Upper lobe of right lung (tissue), 1 donor: ENCODE measurements at regions not wholly inside any gene's neighbourhood (a gene's known extent, or its start where the extent isn't known, plus 50 kb on each side); places are given as distances from the start of the nearest gene placed in this dataset.
"Not testable (repeated sequence)": the region's sequence is repeated elsewhere in the genome, so short reads cannot be mapped to it uniquely, and the experiment has no call there.

Experiments
- ATAC-seq: fragments of 200-7000 bp; cut with Tn5 transposase; one replicate; pipeline ENCODE4 v1.9.1; 2020; ENCODE audit warnings: mild to moderate bottlenecking, moderate library complexity
- DNase-seq: peaks from one replicate; pipeline ENCODE4 v3.0.0-alpha.2; 2020
- H3K27ac ChIP-seq: fragments of 200-600 bp; one replicate; pipeline ENCODE4 v1.8.0; 2022
- H3K27me3 ChIP-seq: fragments of 200-600 bp; one replicate; pipeline ENCODE4 v1.8.0; 2022; ENCODE audit warnings: mild to moderate bottlenecking
- H3K36me3 ChIP-seq: fragments of 200-600 bp; one replicate; pipeline ENCODE4 v1.8.0; 2022
- H3K4me1 ChIP-seq: fragments of 200-600 bp; one replicate; pipeline ENCODE4 v1.8.0; 2022
- H3K4me3 ChIP-seq: fragments of 200-600 bp; one replicate; pipeline ENCODE4 v1.8.0; 2022; ENCODE audit warnings: mild to moderate bottlenecking
- H3K9me3 ChIP-seq: fragments of 200-600 bp; one replicate; pipeline ENCODE4 v1.8.0; 2022
- intact Hi-C: fragments of 100-400 bp; cut with DNase I; formaldehyde crosslinking; loops from one replicate; pipeline ENCODE4 v1.11.0; 2022
- TF ChIP-seq, protein P1 (sequence below): fragments of 200-600 bp; IDR thresholded peaks from one replicate; pipeline ENCODE4 v1.8.0; 2022; ENCODE audit warnings: antibody characterized with exemption
- donor health status: DM: no; HTN: yes; CAD: no; lungs with severe emphysema.

DNA sequence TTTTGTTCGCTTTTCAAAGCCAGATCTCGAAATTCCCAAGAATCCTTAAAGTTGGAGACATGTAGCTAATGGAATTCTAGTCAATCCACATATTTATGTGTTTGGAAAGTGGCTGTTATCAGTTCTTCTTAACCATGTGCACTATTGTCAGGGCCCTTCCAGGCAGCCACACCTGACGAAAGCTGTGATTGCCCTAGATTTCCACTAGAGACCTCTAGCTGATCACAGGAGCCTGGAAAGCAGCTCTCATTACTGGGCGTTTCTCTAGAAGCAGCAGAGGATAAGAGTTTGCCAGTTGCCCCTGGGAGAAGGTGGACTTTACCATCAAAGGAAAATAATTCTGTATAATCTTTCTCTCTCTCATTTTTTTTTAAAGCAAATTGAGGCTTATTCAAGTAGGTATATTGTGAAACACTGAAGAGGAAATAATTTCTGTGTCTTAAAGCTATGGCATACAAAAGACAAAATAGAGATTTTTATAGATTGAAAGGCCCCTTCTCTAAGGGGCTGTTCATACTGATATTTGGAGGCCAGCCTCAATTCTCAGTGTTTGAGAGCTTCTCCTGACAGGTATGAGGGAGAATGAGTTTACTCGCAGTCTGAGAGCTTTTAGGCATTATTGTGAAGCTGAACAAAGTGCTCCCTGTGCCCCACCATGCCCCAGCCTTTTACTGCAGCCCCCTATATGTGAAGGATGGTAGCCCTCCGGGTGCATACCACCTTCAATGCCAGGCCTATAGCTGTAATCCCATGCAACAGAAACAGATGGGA is 405.4 kb upstream of the ACTBL2 start:
- intact Hi-C loops: loop anchor here (5.0 kb wide), 1 partner anchor 569 kb away; no protein-coding TSS in a partner anchor
- peak; percentile 90 for ATAC-seq
- Histone ChIP-seq H3K4me3 (no peak overlapping the region), H3K27me3 (no peaks in the 10 kb centered on the region), H3K27ac (no peak overlapping the region), H3K9me3 (no peaks in the 10 kb centered on the region), H3K36me3 (no peaks in the 10 kb centered on the region), H3K4me1 (peaks cover 5% of the 10 kb centered on the region)
- no peak for DNase-seq
- TF ChIP-seq, protein P1, sequence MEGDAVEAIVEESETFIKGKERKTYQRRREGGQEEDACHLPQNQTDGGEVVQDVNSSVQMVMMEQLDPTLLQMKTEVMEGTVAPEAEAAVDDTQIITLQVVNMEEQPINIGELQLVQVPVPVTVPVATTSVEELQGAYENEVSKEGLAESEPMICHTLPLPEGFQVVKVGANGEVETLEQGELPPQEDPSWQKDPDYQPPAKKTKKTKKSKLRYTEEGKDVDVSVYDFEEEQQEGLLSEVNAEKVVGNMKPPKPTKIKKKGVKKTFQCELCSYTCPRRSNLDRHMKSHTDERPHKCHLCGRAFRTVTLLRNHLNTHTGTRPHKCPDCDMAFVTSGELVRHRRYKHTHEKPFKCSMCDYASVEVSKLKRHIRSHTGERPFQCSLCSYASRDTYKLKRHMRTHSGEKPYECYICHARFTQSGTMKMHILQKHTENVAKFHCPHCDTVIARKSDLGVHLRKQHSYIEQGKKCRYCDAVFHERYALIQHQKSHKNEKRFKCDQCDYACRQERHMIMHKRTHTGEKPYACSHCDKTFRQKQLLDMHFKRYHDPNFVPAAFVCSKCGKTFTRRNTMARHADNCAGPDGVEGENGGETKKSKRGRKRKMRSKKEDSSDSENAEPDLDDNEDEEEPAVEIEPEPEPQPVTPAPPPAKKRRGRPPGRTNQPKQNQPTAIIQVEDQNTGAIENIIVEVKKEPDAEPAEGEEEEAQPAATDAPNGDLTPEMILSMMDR: peak; percentile 60

DNA sequence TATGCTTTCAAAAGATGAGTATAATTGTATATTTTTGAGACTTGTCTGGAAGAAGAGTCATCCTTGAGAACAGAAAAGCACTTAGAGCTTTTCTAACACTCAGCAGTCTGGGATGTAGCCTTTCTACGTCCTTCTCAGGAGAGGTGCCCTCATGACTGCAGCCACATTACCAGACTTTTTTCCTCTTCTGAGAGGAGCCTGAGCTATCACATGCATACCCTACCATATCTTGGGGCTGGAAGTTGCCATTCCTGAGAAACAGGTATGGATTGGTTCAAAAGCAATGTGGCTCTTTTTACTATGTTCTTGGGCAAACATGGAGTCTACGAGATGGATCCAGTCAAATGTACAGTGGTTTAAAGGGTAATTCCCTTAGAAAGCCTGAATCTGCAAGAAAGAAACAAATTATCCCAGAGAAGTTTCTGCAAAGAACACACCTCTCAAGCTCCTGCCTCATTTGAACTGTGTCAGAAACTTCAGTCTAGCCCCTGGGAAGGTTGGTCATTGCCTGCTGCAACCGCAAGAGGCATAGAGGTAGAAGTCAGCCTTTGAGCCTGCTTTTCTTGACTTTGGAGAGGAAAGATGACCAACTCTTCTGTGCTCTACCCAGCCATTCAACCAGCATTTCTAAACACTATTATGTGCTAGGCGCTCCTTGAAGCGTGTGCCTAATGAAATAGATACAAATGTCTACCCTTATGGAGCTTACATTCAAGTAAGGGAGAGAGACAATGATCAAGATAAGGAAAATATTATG is 401.9 kb upstream of the ACTBL2 start:
- H3K4me1 ChIP-seq: peaks cover 5% of the 10 kb centered on the region
- H3K27me3 ChIP-seq: no peaks in the 10 kb centered on the region
- TF ChIP-seq, protein P1: no peak
- H3K27ac ChIP-seq: no peak overlapping the region
- ATAC-seq (no peak), DNase-seq (no peak)
- H3K9me3 ChIP-seq: no peaks in the 10 kb centered on the region
- no peaks in the 10 kb centered on the region for H3K36me3 ChIP-seq
- H3K4me3 ChIP-seq: no peak overlapping the region
- intact Hi-C loops: loop anchor here (5.0 kb wide), 1 partner anchor 573 kb away; no protein-coding TSS in a partner anchor

DNA sequence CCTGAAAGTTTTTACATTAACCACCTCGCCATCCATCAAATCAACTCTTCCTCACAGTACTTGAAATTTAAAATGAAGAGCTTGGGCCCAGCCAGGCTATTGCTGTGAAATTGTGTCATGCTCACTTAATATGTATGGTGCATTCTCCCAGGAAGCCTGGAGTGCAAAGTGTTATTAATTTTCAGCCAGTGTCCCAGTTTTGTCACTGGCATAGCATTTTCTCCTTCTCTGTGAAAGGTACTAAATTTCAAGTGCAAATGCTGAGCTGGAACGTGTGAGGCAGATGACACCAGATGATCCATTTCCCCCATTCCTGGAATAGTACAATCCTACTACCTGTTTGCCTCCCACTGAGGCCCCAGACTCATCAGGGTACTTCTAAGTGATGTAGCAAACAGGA is 397.6 kb upstream of the ACTBL2 start:
- Histone ChIP-seq H3K36me3 (no peaks in the 10 kb centered on the region), H3K4me1 (no peaks in the 10 kb centered on the region), H3K27ac (no peak overlapping the region), H3K9me3 (no peaks in the 10 kb centered on the region), H3K4me3 (no peak overlapping the region), H3K27me3 (no peaks in the 10 kb centered on the region)
- DNase-seq (no peak), ATAC-seq (no peak)
- TF ChIP-seq, protein P1: no peak
- intact Hi-C loops: no loop called here

DNA sequence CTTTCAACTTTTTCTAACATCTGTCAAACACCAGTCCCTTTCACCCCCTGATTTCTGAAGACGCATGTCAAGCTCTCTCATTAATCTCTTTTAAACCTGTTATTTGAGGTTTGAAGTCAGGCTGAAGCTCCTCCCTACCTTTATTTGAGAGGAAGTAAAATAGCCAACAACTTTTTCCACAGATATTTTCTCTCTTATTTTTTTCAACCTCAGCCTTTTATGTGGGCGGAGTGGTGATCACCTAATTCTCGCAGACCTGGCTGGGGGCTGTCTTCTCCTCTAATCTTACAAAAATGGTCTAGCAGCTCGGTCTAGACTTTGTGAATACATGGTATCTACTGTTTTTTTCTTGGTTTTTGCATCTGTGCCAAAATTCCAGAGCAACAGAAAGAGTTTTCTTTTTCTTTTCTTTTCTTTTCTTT is 395.7 kb upstream of the ACTBL2 start:
- H3K9me3 ChIP-seq: no peaks in the 10 kb centered on the region
- intact Hi-C loops: no loop called here
- no peak for ATAC-seq
- H3K36me3 ChIP-seq: no peaks in the 10 kb centered on the region
- TF ChIP-seq, protein P1: no peak
- no peak overlapping the region for H3K27ac ChIP-seq
- no peaks in the 10 kb centered on the region for H3K4me1 ChIP-seq
- H3K4me3 ChIP-seq: no peak overlapping the region
- no peaks in the 10 kb centered on the region for H3K27me3 ChIP-seq
- no peak for DNase-seq

DNA sequence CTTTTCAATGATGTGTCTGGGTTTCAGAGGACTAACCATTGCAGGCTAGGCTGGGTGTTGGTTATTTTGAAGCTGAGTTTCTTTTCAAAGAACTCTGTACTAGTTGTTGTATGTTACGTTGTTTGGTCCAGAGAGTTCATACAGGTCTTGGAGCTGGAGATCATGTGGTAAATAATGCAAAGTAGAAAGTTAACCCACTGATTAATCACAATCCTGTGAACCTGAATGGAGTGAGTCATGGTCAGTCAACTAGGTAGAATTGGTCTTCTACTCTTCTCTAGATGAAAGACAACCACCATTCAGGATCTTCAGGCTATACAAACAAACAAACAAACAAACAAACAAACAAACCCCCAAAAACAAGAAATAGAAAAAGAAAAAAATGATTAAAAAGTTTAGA is 388.9 kb upstream of the ACTBL2 start:
- H3K9me3 ChIP-seq: no peaks in the 10 kb centered on the region
- intact Hi-C loops: no loop called here
- ATAC-seq: no peak
- no peak overlapping the region for H3K27ac ChIP-seq
- TF ChIP-seq, protein P1: no peak
- no peaks in the 10 kb centered on the region for H3K36me3 ChIP-seq
- no peak overlapping the region for H3K4me3 ChIP-seq
- no peak for DNase-seq
- no peaks in the 10 kb centered on the region for H3K4me1 ChIP-seq
- H3K27me3 ChIP-seq: no peaks in the 10 kb centered on the region

DNA sequence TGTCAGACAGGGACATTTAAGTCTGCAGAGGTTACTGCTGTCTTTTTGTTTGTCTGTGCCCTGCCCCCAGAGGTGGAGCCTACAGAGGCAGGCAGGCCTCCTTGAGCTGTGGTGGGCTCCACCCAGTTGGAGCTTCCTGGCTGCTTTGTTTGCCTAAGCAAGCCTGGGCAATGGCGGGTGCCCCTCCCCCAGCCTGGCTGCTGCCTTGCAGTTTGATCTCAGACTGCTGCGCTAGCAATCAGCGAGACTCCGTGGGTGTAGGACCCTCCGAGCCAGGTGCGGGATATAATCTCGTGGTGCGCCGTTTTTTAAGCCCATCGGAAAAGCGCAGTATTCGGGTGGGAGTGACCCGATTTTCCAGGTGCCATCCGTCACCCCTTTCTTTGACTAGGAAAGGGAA is 387.7 kb upstream of the ACTBL2 start:
- not testable (repeated sequence) for ATAC-seq

More for the DNA sequence above, 387.7 kb upstream of the ACTBL2 start:
- DNase-seq, H3K27ac ChIP-seq, H3K4me1 ChIP-seq, H3K36me3 ChIP-seq, H3K4me3 ChIP-seq, H3K9me3 ChIP-seq, intact Hi-C loops, H3K27me3 ChIP-seq: not testable (repeated sequence)
